Astrocyte (in vitro differentiated cells and primary cell): ENCODE measurements at regions not wholly inside any gene's neighbourhood (a gene's known extent, or its start where the extent isn't known, plus 50 kb on each side); places are given as distances from the start of the nearest gene placed in this dataset.

Experiments
- DNase-seq: peaks from one replicate; pipeline ENCODE4 v3.0.0-alpha.2; 2010; ENCODE audit warnings: low read depth
- FAIRE-seq: peaks from 2 replicates; lab custom pipeline; 2011; peaks lifted over from hg19 to GRCh38; lab: Jason Lieb, UNC
- H2AFZ ChIP-seq: 2 replicates; pipeline ENCODE4 v1.6.0; 2012; ENCODE audit warnings: low read depth, low read length, inconsistent platforms
- H3K27ac ChIP-seq: 2 replicates; pipeline ENCODE4 v1.5.1; 2011; ENCODE audit warnings: low read depth, low read length, inconsistent platforms
- H3K27me3 ChIP-seq: 2 replicates; pipeline ENCODE4 v1.6.0; 2011; ENCODE audit warnings: low read length, inconsistent platforms; ENCODE audit not compliant: insufficient read depth
- H3K36me3 ChIP-seq: 2 replicates; pipeline ENCODE4 v1.5.1; 2011; ENCODE audit warnings: low read length, inconsistent platforms; ENCODE audit not compliant: insufficient read depth
- H3K4me1 ChIP-seq: 2 replicates; pipeline ENCODE4 v1.5.1; 2011; ENCODE audit warnings: low read length, inconsistent platforms; ENCODE audit not compliant: insufficient read depth
- H3K4me2 ChIP-seq: 2 replicates; pipeline ENCODE4 v1.6.0; 2012; ENCODE audit warnings: low read length, inconsistent platforms
- H3K4me3 ChIP-seq: 2 replicates; pipeline ENCODE4 v1.5.1; 2011; ENCODE audit warnings: low read depth, mild to moderate bottlenecking, low read length, inconsistent platforms; ENCODE audit not compliant: insufficient read depth
- H3K79me2 ChIP-seq: 2 replicates; pipeline ENCODE4 v1.6.0; 2012; ENCODE audit warnings: mild to moderate bottlenecking, low read length, inconsistent platforms; ENCODE audit not compliant: insufficient read depth
- H3K9ac ChIP-seq: 2 replicates; pipeline ENCODE4 v1.6.0; 2012; ENCODE audit warnings: mild to moderate bottlenecking, low read length, inconsistent platforms
- H3K9me3 ChIP-seq: 2 replicates; pipeline ENCODE4 v1.5.1; 2012; ENCODE audit warnings: low read depth, mild to moderate bottlenecking, low read length, inconsistent platforms; ENCODE audit not compliant: insufficient read depth
- H4K20me1 ChIP-seq: 2 replicates; pipeline ENCODE4 v1.6.0; 2012; ENCODE audit warnings: low read length, inconsistent platforms; ENCODE audit not compliant: insufficient read depth
- H3K27ac Mint-ChIP-seq: one replicate; pipeline ENCODE4 v1.8.0; 2021; ENCODE audit warnings: mild to moderate bottlenecking, mixed read lengths; ENCODE audit not compliant: unreplicated experiment
- H3K27me3 Mint-ChIP-seq: one replicate; pipeline ENCODE4 v1.8.0; 2021; ENCODE audit warnings: low read depth, mixed read lengths; ENCODE audit not compliant: unreplicated experiment
- H3K36me3 Mint-ChIP-seq: one replicate; pipeline ENCODE4 v1.8.0; 2021; ENCODE audit warnings: low read depth, mixed read lengths; ENCODE audit not compliant: unreplicated experiment
- H3K4me1 Mint-ChIP-seq: one replicate; pipeline ENCODE4 v1.8.0; 2021; ENCODE audit warnings: low read depth, mixed read lengths; ENCODE audit not compliant: unreplicated experiment
- H3K4me3 Mint-ChIP-seq: one replicate; pipeline ENCODE4 v1.8.0; 2021; ENCODE audit warnings: mild to moderate bottlenecking, moderate library complexity, mixed read lengths; ENCODE audit not compliant: unreplicated experiment
- H3K9me3 Mint-ChIP-seq: one replicate; pipeline ENCODE4 v1.8.0; 2021; ENCODE audit warnings: mild to moderate bottlenecking, mixed read lengths; ENCODE audit not compliant: unreplicated experiment
- EZH2 ChIP-seq: IDR thresholded peaks from 2 replicates; pipeline ENCODE4 v1.6.1; 2012; ENCODE audit warnings: mild to moderate bottlenecking, low read length, inconsistent platforms; ENCODE audit not compliant: insufficient read depth
- TF ChIP-seq, protein P1 (sequence below): IDR thresholded peaks from 2 replicates; pipeline ENCODE4 v1.5.1; 2011; ENCODE audit warnings: low read depth, mild to moderate bottlenecking, inconsistent platforms, low read length, moderate library complexity; ENCODE audit not compliant: insufficient read depth

DNA sequence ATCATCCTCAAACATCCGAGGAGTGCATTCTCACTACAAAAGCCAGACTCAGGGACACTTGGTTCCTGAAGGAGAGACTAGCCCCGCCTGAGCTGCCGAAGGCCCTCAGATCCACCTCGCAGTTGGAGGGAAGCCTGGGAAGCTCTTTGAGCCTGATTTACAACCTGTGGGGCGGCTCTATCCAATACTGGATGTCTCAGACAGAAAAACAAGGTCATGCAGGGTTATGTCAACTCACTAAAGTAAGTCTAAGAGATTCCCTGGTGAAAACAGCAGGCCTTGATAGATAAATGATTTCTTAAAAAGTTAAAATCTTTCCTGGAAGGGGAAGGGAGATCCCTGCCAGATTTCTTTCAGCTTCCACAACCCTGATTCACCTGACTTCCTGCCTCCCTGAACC is 284.3 kb downstream of the CYP26B1 start:
- H3K27ac Mint-ChIP-seq, result no peak overlapping the region
- no peak overlapping the region for H3K9ac ChIP-seq
- no peaks in the 10 kb centered on the region for H3K36me3 ChIP-seq
- no peak for DNase-seq
- no peak for TF ChIP-seq EZH2
- TF ChIP-seq, protein P1, sequence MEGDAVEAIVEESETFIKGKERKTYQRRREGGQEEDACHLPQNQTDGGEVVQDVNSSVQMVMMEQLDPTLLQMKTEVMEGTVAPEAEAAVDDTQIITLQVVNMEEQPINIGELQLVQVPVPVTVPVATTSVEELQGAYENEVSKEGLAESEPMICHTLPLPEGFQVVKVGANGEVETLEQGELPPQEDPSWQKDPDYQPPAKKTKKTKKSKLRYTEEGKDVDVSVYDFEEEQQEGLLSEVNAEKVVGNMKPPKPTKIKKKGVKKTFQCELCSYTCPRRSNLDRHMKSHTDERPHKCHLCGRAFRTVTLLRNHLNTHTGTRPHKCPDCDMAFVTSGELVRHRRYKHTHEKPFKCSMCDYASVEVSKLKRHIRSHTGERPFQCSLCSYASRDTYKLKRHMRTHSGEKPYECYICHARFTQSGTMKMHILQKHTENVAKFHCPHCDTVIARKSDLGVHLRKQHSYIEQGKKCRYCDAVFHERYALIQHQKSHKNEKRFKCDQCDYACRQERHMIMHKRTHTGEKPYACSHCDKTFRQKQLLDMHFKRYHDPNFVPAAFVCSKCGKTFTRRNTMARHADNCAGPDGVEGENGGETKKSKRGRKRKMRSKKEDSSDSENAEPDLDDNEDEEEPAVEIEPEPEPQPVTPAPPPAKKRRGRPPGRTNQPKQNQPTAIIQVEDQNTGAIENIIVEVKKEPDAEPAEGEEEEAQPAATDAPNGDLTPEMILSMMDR, result no peak
- no peaks in the 10 kb centered on the region for H4K20me1 ChIP-seq
- H3K9me3 Mint-ChIP-seq, result no peaks in the 10 kb centered on the region
- H3K27me3 Mint-ChIP-seq, result peaks cover 81% of the 10 kb centered on the region
- no peak for FAIRE-seq
- H3K4me2 ChIP-seq, result no peak overlapping the region
- peaks cover 23% of the 10 kb centered on the region for H3K27me3 ChIP-seq
- no peaks in the 10 kb centered on the region for H3K79me2 ChIP-seq
- no peaks in the 10 kb centered on the region for H3K36me3 Mint-ChIP-seq
- H3K9me3 ChIP-seq, result no peaks in the 10 kb centered on the region
- no peak overlapping the region for H3K27ac ChIP-seq
- H3K4me1 Mint-ChIP-seq, result no peaks in the 10 kb centered on the region
- no peak overlapping the region for H3K4me3 Mint-ChIP-seq
- no peak overlapping the region for H2AFZ ChIP-seq
- H3K4me1 ChIP-seq, result no peaks in the 10 kb centered on the region
- no peak overlapping the region for H3K4me3 ChIP-seq

DNA sequence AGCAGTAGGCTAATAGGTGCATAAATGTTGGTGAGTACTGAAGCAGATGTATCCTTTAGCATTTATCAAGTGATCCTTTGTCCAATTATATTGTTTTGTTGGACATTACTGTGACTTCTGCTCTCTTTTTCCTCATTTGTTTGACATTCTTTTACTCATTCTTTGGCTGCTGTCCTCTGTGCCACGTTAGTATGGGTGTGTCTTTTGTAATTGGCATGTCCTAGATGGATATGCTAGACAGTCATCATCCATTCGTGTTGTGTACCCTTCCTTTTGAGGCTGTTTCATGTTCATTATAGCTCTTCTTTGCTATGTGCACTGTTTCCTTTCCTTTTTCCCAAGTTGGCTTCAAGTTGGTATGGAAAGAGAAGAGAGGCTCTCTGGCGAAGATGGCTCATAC is 284.7 kb downstream of the CYP26B1 start:
- no peak for TF ChIP-seq EZH2
- TF ChIP-seq, protein P1, result no peak
- H2AFZ ChIP-seq, result no peak overlapping the region

DNA sequence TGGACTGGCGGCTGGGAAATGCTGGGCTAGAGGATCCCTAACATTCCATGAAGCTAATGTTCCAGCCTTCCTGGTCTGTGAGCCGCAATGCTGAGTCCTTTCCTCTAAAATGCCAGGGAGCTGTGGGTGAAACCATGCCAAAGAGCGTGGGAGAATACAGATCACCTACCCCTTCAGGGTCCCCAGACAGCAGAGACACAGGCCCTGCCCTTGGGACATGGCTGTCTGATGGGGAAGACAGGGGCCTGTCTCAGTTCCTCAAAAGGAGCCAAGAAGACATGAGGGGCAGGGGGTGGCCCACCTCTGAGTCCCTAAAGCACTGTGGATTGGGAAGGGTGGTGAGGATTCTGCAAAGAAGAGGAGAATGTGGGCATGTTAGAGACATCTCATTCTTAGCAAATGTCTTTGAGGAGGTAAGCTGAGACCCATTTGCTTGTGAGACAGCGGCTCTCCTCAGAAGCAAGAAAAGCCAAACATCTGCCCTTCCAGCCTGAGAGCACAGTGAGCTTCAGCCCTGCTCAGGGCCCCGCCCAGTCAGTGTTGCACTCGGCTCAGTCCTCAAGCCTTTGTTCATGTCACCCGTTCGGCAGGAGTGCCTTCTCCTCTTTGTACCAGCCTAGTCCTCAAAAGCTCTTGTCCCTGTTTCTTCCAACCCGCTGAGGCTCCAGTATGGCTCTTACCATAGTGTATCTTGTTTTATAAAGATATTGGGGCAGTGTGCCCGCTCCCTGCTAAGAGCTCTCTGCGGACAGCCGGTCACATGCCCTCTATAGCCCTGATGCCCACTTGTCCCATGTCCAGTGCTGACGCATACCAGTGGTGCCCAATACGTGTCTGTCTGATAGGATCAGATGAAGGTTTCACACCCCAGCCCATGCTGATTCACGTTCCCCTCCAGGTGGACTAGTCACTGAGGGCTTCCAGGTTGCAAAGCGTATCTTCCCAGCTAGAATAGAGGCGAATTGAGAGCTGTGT is 286.2 kb downstream of the CYP26B1 start:
- FAIRE-seq, result peak; percentile 26

More for the DNA sequence above, 284.7 kb downstream of the CYP26B1 start:
- Histone ChIP-seq H3K9ac (no peak overlapping the region), H3K27me3 (peaks cover 23% of the 10 kb centered on the region), H3K9me3 (no peaks in the 10 kb centered on the region), H3K79me2 (no peaks in the 10 kb centered on the region), H4K20me1 (no peaks in the 10 kb centered on the region), H3K4me2 (no peak overlapping the region), H3K27ac (no peak overlapping the region), H3K4me1 (no peaks in the 10 kb centered on the region), H3K4me3 (no peak overlapping the region), H3K36me3 (no peaks in the 10 kb centered on the region)
- Mint-ChIP-seq H3K9me3 (no peaks in the 10 kb centered on the region), H3K27ac (no peak overlapping the region), H3K4me3 (no peak overlapping the region), H3K27me3 (peaks cover 76% of the 10 kb centered on the region), H3K4me1 (no peaks in the 10 kb centered on the region), H3K36me3 (no peaks in the 10 kb centered on the region)
- no peak for DNase-seq
- no peak for FAIRE-seq

More for the DNA sequence above, 286.2 kb downstream of the CYP26B1 start:
- H3K27ac ChIP-seq, result no peak overlapping the region
- no peak overlapping the region for H3K4me2 ChIP-seq
- Mint-ChIP-seq H3K9me3 (no peaks in the 10 kb centered on the region), H3K4me1 (no peaks in the 10 kb centered on the region), H3K27me3 (peaks cover 74% of the 10 kb centered on the region), H3K4me3 (no peak overlapping the region), H3K36me3 (no peaks in the 10 kb centered on the region), H3K27ac (no peak overlapping the region)
- no peaks in the 10 kb centered on the region for H4K20me1 ChIP-seq
- H3K9ac ChIP-seq, result no peak overlapping the region
- TF ChIP-seq EZH2, result no peak
- TF ChIP-seq, protein P1, result no peak
- H3K4me3 ChIP-seq, result no peak overlapping the region
- no peaks in the 10 kb centered on the region for H3K4me1 ChIP-seq
- H3K27me3 ChIP-seq, result peaks cover 21% of the 10 kb centered on the region
- no peaks in the 10 kb centered on the region for H3K36me3 ChIP-seq
- no peak for DNase-seq
- H3K79me2 ChIP-seq, result no peaks in the 10 kb centered on the region
- no peaks in the 10 kb centered on the region for H3K9me3 ChIP-seq
- no peak overlapping the region for H2AFZ ChIP-seq
